B cell (primary cell): ENCODE measurements at regions not wholly inside any gene's neighbourhood (a gene's known extent, or its start where the extent isn't known, plus 50 kb on each side); places are given as distances from the start of the nearest gene placed in this dataset.

Experiments used
- CTCF ChIP-seq: fragments of 200-600 bp; IDR thresholded peaks from one replicate; pipeline ENCODE4 v1.8.0; 2022; ENCODE audit warnings: antibody characterized with exemption, mild to moderate bottlenecking
- EZH2 ChIP-seq: IDR thresholded peaks from 2 replicates; pipeline ENCODE4 v1.6.1; 2012; ENCODE audit warnings: borderline replicate concordance, low read depth, mild to moderate bottlenecking, moderate library complexity, low read length; ENCODE audit not compliant: insufficient read depth, poor library complexity, severe bottlenecking

GRCh38 chr4:149932188-149932587 lies 116.5 kb upstream of the IQCM start:
- TF ChIP-seq CTCF (no peak), EZH2 (no peak)
